Hippocampal formation (tissue), 2 donors: ENCODE measurements at regions not wholly inside any gene's neighbourhood (a gene's known extent, or its start where the extent isn't known, plus 50 kb on each side); places are given as distances from the start of the nearest gene placed in this dataset.

Experiments
- DNase-seq, 2 donors: peaks; one replicate each; lab custom pipeline; 2025; lab: John Stamatoyannopoulos, UW

DNA sequence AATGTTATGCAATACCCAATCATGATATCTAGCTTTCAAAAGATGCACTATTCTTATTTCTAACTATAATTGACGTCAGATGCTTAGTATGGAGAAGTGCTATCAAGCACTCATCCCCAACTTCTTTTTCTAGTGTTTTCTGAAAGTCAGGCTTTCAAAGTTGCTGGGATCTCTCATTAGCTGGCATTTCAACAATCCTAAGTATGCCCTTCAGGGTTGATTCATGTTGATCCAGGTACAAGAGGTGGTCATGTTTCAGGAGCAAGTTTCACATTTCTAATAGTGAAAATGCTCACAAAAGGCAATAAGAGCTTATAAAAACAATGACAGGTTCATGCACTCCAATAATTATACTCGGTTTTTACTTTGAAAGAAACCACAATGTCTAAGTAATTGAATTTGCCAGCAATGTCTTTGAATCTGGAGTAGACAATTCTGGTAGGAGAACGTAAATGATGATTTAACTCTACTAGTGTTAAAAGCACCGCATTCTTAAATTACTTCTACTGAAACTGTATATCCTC is 193.7 kb upstream of the KHDRBS2 start:
- no peak for DNase-seq

GRCh38 chr6:62474793-62475192 is 188.8 kb upstream of the KHDRBS2 start:
- no peak for DNase-seq

GRCh38 chr6:62466607-62467006 is 180.6 kb upstream of the KHDRBS2 start:
- DNase-seq, result no peak

DNA sequence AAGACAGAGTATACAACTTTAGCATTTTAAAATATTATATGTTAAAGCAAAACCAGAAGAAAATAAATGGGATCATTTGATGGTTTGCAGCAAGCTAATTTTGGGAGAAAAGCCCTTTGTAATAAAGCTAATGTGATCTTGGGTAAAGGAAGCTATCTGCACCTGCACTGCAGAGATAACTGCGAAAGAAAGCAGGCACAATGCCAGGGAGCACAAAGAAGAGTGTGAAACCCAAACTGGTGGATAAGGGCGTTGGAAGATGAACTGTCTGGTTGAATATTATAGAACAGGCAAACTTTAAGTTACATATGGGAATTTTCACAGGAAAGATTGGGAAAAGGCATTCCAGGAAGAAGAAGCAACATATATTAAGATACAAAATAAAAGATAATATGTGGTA is 179.2 kb upstream of the KHDRBS2 start:
- no peak for DNase-seq

DNA sequence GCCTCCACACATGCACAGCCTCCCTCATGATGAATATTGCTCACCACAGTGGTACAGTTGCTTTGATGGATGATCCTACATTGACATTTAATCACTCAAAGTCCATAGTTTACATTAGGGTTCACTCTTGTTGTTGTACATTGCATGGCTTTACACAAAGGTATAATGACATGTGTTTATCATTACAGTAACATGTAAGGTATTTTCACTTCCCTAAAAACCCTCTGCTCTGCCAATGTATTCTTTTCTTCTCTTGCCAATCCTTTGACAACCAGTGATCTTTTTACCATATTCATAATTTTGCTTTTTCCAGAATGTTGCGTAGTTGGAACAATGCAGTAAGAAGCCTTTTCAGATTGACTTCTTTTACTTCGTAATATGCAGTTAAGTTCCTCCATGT is 166.6 kb upstream of the KHDRBS2 start:
- no peak for DNase-seq

GRCh38 chr6:62446647-62447316 is 160.8 kb upstream of the KHDRBS2 start:
- DNase-seq, result no peak

DNA sequence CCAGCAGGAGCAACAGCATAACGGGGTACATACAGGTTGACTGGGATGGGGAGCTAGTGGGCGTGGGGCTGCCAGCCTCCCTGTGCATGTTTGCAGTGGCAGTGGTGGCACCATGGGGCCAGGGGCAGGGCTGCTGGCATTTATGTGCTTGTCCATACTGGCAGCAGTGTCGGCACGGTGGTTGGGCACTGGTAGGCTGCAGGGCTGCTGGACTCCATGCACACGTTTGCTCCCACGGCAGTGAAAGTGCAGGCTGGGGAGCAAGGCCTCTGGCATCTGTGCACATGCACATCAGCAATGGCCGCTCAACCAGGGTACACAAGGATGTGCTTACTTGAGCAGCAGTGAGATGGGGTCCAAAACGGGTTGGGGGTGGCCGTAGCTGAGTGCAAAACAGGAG is 159.5 kb upstream of the KHDRBS2 start:
- no peak for DNase-seq

- no peak for DNase-seq
Measured at GRCh38 chr6:62441182-62441581, 155.2 kb upstream of the KHDRBS2 start.

- no peak for DNase-seq
Measured at GRCh38 chr6:62429781-62430180, 143.8 kb upstream of the KHDRBS2 start.

DNA sequence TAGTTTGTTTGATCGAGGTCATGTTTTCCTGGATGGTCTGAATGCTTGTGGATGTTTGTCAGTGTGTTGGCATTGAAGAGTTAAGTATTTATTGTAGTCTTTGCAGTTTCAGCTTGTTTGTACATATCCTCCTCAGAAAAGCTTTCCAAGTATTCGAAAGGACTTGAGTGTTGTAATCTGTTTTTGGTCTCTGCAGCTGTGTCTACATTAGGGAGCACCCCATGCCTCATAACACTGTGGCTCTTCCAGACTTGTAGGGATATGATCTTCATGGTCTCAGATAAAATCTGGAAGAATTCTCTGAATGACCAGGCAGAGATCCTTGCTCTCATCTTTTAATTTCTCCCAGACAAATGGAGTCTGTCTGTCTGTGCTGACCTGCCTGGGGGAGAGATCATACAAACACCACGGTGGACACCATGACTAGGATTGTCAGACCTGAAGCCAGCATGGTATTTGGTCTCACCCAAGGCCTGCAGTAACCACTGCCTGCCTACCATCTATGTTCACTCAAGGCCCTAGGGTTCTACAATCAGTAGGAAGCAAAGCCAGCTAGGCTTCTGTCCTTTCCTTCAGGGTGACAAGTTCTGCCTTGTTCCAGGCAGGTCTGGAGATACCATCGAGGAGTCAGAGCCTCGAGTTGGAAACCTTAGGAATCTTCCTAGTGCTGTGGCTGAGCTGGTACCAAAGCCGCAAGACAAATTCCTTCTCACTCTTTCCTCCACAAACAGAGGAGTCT is 114.7 kb upstream of the KHDRBS2 start:
- DNase-seq, result no peak

DNA sequence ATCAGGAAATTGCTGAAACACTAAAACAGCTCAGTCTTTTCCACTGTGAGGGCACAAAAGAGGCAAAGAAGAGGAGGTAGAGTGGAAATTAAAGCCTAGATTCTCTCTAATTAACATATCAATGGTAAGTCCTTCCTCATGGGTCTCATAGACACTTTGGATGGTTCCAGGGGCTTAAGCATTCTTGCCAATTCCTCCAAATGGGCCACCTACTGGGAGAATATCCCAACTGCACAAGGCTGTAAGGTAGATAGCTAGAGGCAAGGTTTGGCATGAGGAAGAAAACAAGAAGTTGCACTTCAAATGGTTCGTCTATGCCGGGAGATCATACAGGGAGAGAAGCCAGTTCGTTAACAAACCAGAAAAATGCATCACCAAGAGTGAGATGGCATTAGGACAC is 107.6 kb upstream of the KHDRBS2 start:
- DNase-seq, result no peak

DNA sequence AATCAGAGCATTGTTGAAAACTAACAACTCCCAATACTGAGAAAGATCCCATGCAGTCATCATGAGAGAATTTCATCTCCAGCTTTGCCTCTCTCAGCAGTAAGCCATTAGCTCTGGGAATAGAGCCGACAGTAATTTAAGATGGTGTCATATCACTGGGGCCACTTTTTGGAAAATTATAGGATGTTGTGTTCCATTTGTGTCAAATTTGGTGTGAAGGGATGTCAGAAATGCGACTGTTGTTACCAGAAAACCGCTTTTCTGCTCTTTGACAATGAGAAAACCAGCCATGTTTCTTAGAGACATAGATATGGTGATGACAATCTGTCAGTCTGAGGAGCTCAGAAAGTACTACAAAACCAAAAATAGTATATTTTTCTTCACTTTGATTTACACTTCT is 106.3 kb upstream of the KHDRBS2 start:
- no peak for DNase-seq

DNA sequence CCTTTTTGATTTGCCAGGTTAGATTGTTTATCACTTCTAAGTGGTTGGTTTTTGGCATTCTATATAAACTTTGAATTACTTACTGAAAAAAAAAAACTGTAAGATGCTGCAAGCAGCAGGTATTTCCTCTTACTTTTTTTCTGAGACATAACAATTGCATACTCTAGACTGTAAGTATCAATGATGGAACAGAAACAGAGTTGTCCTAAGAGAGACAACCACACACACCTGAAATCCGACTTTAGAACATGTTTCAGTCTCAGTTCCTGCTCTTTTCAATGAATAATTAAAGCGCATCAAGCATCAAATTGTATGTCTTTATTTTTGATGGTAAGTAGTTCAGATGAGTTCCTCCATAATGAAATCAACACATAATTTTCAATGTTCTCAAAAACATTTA is 105.3 kb upstream of the KHDRBS2 start:
- no peak for DNase-seq

DNA sequence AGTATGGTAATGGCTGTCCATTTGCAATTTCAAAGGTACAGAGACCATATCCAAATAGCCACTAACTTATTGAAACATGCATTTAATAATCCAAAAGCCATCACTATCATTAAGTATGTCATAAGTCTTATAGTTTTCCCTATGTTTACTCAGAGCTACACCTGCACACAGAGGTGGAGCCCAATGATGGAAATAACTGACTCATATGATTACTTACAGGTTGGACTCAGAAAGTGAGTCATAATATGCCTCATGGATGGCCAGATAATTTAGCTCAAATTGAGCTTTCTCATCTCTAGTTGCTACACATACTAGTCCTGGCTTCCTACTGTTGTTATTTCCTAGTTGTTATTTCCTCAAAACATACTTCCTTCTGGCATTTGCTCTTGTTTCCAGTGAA is 104.4 kb upstream of the KHDRBS2 start:
- no peak for DNase-seq

GRCh38 chr6:62371453-62372210 is 85.6 kb upstream of the KHDRBS2 start:
- DNase-seq, result peak in 1 of 2 donors; percentile 6

- no peak for DNase-seq
Measured at GRCh38 chr6:62367601-62368000, 81.6 kb upstream of the KHDRBS2 start.

DNA sequence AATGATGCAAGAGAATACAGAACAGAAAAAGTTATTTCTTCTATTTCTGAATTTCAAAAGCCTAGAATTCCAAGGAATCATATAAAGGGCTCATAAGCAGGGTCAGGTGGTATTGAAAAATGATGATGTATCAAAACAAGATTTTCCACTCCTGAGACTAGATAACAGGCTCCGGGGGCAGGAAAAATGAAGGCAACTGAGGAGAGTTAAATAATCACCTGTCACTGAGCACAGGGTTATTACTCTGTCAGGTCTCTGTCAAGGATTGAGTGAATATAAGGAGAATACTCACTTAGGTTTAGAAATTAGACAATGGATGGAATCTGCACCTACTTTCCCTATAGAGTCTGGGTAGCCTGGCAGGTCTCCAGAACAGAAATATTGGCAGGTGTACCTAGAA is 76.1 kb upstream of the KHDRBS2 start:
- no peak for DNase-seq

- DNase-seq, result no peak
Measured at GRCh38 chr6:62357835-62358234, 71.8 kb upstream of the KHDRBS2 start.

DNA sequence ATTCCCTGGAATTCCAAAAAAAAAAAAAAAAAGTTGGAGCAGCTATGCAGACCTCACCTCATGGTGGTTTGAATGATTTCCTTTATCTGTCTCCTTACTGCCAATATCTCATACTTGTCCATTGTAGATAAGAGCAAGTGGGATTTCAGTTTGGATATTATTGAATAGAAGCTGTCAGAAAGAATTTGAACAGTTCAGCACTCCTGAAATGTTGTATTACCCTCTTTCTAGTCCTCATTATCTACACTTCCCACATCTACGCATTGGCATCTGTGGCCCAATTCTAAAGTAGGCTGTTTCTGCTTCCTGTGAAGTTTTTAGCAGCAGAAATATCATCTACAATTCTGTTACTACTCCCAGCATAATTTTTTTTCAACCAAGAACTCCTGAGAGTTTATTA is 68.2 kb upstream of the KHDRBS2 start:
- DNase-seq, result no peak

DNA sequence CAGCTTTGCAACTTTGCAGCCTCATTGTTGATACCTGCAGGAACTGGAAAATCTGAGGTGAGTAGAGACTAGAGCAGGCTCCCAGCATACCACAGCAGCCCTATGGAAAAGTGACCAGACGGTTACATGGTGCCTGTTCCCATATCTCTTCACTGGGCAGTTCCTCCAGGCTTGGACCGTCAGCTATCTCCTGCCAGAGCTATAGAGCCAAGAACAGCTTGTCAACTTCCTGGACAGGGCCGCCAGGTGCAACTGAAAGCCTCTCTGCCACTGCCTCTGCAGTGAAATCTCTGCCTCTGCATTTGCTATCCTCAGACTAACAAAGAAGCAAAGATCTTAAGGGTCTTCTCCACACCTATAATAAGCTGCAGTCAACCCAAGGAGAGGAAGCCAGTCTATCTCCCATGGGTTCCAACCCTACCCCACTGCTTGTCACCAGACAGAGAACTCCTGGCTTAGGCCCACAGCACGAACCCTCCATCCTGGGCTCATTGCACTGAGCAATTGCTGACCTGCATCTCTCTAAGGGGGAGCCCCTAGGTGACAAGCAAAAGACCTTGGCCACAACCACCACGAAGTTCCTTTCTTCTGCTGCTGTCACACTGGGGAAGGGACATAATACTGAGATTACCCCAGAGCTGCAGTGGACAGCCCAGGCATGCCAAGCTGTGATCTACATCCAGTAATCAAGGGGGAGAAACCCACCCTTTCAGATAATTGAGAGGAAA is 60.1 kb upstream of the KHDRBS2 start:
- DNase-seq, result no peak

GRCh38 chr6:62345446-62345845 is 59.4 kb upstream of the KHDRBS2 start:
- DNase-seq, result no peak

GRCh38 chr6:62344850-62345249 is 58.8 kb upstream of the KHDRBS2 start:
- no peak for DNase-seq
